K562 (cell line): ENCODE measurements at regions not wholly inside any gene's neighbourhood (a gene's known extent, or its start where the extent isn't known, plus 50 kb on each side); places are given as distances from the start of the nearest gene placed in this dataset.

Source experiments
- CTCF ChIP-seq, 3 experiments: IDR thresholded peaks in 2 of 3; conservative IDR thresholded peaks in 1 of 3; 2 replicates each; pipeline ENCODE4 v1.5.1; 2011 to 2012; ENCODE audit warnings: low read length in 3 of 3, mild to moderate bottlenecking in 3 of 3, control low read depth in 2 of 3, improper control_type of control experiment in 1 of 3, inconsistent platforms in 1 of 3, low read depth in 1 of 3, mixed read lengths in 1 of 3, moderate library complexity in 1 of 3; ENCODE audit not compliant: insufficient read depth in 2 of 3
- FOXP4 ChIP-seq: sonication (generic); formaldehyde crosslinking; IDR thresholded peaks from 2 replicates; pipeline ENCODE4 v1.8.0; 2022; ENCODE audit warnings: mild to moderate bottlenecking, missing genetic modification reagents, borderline replicate concordance
- ILF3 ChIP-seq: fragments of 450-650 bp; IDR thresholded peaks from 2 replicates; pipeline ENCODE4 v1.6.1; 2018; ENCODE audit warnings: antibody characterized with exemption, mild to moderate bottlenecking, moderate library complexity, borderline replicate concordance
- NR3C1 ChIP-seq: sonication (generic); formaldehyde crosslinking; IDR thresholded peaks from 2 replicates; pipeline ENCODE4 v1.8.1; 2022; ENCODE audit warnings: missing genetic modification reagents
- RBM39 ChIP-seq: fragments of 200-400 bp; formaldehyde crosslinking; optimal IDR thresholded peaks from 2 replicates; pipeline ENCODE3; 2018; ENCODE audit warnings: low read depth, low read length
- STAT5A ChIP-seq: IDR thresholded peaks from 2 replicates; pipeline ENCODE4 v1.6.1; 2012; ENCODE audit warnings: low read length, inconsistent platforms, borderline replicate concordance
- TFAP4 ChIP-seq: sonication (generic); formaldehyde crosslinking; IDR thresholded peaks from 2 replicates; pipeline ENCODE4 v1.8.0; 2022; ENCODE audit warnings: missing genetic modification reagents, mild to moderate bottlenecking, moderate library complexity, borderline replicate concordance

- no peak for TF ChIP-seq STAT5A
- TF ChIP-seq NR3C1 (CRISPR knock-in tag), result no peak
- TF ChIP-seq FOXP4 (CRISPR knock-in tag), result no peak
- no peak for TF ChIP-seq ILF3
- TF ChIP-seq CTCF (IDR thresholded peaks at IDR 0.05 in 2 of 3, conservative IDR thresholded peaks at IDR 0.05 in 1 of 3; ENCODE audit: insufficient read depth in 2 of 3, low read depth in 1 of 3, low read length in 3 of 3), result no peak
- no peak for TF ChIP-seq RBM39
- TF ChIP-seq TFAP4 (CRISPR knock-in tag), result no peak
Measured at GRCh38 chr5:51622161-51622790, 239.0 kb downstream of the ISL1 start.
